GM21526 (cell line): ENCODE measurements at regions not wholly inside any gene's neighbourhood (a gene's known extent, or its start where the extent isn't known, plus 50 kb on each side); places are given as distances from the start of the nearest gene placed in this dataset.
"Not testable (repeated sequence)": the region's sequence is repeated elsewhere in the genome, so short reads cannot be mapped to it uniquely, and the experiment has no call there.

Source experiments
- ATAC-seq: cut with Tn5 transposase; IDR thresholded peaks from one replicate; pipeline ENCODE4 v1.9.1; 2021; ENCODE audit warnings: moderate library complexity; ENCODE audit not compliant: unreplicated experiment, low FRiP score

GRCh38 chr7:10475940-10476641, 497.6 kb upstream of the PHF14 start:
- no peak for ATAC-seq

GRCh38 chr7:10476642-10477041, 497.0 kb upstream of the PHF14 start:
- no peak for ATAC-seq

- ATAC-seq = no peak
These were observed 490.0 kb upstream of the PHF14 start for GRCh38 chr7:10483671-10484070.

GRCh38 chr7:10484767-10485166, 488.9 kb upstream of the PHF14 start:
- ATAC-seq = no peak

- not testable (repeated sequence) for ATAC-seq
These were observed 472.3 kb upstream of the PHF14 start for GRCh38 chr7:10501206-10501884.

GRCh38 chr7:10507032-10507431, 466.6 kb upstream of the PHF14 start:
- ATAC-seq = no peak

- ATAC-seq = no peak
These were observed 452.4 kb upstream of the PHF14 start for GRCh38 chr7:10521306-10521705.

- ATAC-seq = not testable (repeated sequence)
These were observed 440.2 kb upstream of the PHF14 start for GRCh38 chr7:10533429-10533828.

- no peak for ATAC-seq
These were observed 437.1 kb upstream of the PHF14 start for GRCh38 chr7:10536561-10536960.

GRCh38 chr7:10537764-10538163, 435.9 kb upstream of the PHF14 start:
- ATAC-seq = no peak

- no peak for ATAC-seq
These were observed 416.3 kb upstream of the PHF14 start for GRCh38 chr7:10557375-10557774.

- no peak for ATAC-seq
These were observed 413.2 kb upstream of the PHF14 start for GRCh38 chr7:10560497-10560896.

GRCh38 chr7:10568891-10569290, 404.8 kb upstream of the PHF14 start:
- no peak for ATAC-seq

- no peak for ATAC-seq
These were observed 401.9 kb upstream of the PHF14 start for GRCh38 chr7:10571759-10572158.

- ATAC-seq = no peak
These were observed 395.8 kb upstream of the PHF14 start for GRCh38 chr7:10577866-10578374.

- no peak for ATAC-seq
These were observed 394.1 kb upstream of the PHF14 start for GRCh38 chr7:10579561-10579960.

GRCh38 chr7:10584886-10585285, 388.8 kb upstream of the PHF14 start:
- ATAC-seq = no peak

GRCh38 chr7:10588084-10588483, 385.6 kb upstream of the PHF14 start:
- no peak for ATAC-seq

GRCh38 chr7:10592604-10593003, 381.1 kb upstream of the PHF14 start:
- ATAC-seq = no peak

- ATAC-seq = no peak
These were observed 380.6 kb upstream of the PHF14 start for GRCh38 chr7:10593080-10593479.

- no peak for ATAC-seq
These were observed 376.8 kb upstream of the PHF14 start for GRCh38 chr7:10596827-10597226.

- no peak for ATAC-seq
These were observed 369.5 kb upstream of the PHF14 start for GRCh38 chr7:10604128-10604527.
